Activated T-helper 17 cell treated with anti-CD3 and anti-CD28 coated beads, Interleukin-2, amount 50 U/mL, for 72 hours (primary cell): ENCODE measurements at regions not wholly inside any gene's neighbourhood (a gene's known extent, or its start where the extent isn't known, plus 50 kb on each side); places are given as distances from the start of the nearest gene placed in this dataset.

Experiments used
- ATAC-seq: fragments of 150-1000 bp; cut with Tn5 transposase; replicated peaks from 2 replicates; pipeline ENCODE4 v1.10.0; 2021; ENCODE audit warnings: mild to moderate bottlenecking, moderate library complexity
- H3K27ac Mint-ChIP-seq: one replicate; pipeline ENCODE4 v1.8.0; 2022; ENCODE audit warnings: mixed read lengths
- H3K27me3 Mint-ChIP-seq: one replicate; pipeline ENCODE4 v1.8.0; 2022; ENCODE audit warnings: mixed read lengths
- H3K36me3 Mint-ChIP-seq: one replicate; pipeline ENCODE4 v1.8.0; 2022; ENCODE audit warnings: low read depth, mild to moderate bottlenecking, mixed read lengths
- H3K4me1 Mint-ChIP-seq: one replicate; pipeline ENCODE4 v1.8.0; 2022; ENCODE audit warnings: mixed read lengths
- H3K4me3 Mint-ChIP-seq: one replicate; pipeline ENCODE4 v1.8.0; 2022; ENCODE audit warnings: mild to moderate bottlenecking, mixed read lengths
- H3K9me3 Mint-ChIP-seq: one replicate; pipeline ENCODE4 v1.8.0; 2022; ENCODE audit warnings: mixed read lengths

DNA sequence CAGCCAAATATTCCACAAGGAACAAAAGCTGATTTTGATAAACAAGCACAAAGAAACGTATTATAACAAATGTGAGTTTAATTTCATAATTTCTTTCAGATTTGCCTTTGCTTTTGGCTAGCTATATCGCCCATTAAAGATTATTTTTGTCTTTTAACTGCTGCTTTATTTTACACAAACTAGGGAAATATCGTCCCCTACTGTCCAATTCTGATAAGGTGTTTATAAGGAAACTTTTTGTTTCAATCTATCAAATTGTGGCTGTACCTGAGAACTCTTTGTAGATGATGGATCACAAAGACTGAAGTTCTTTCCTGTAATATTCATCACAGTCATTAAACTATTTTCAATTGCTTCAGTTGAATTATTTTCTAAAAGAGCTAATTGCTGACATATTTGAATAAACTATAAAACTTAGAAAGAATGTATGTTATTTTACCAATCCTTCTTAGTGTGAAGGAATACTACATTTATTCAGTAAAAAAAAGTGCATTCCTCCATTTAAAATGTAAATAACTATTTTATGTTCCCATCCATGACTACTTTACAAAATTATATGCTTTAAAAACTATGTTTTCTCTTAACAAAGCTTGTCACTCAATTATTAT, 431.3 kb upstream of the ITGA1 start:
- no peaks in the 10 kb centered on the region for H3K36me3 Mint-ChIP-seq
- H3K4me3 Mint-ChIP-seq = no peak overlapping the region
- no peaks in the 10 kb centered on the region for H3K9me3 Mint-ChIP-seq
- H3K27ac Mint-ChIP-seq = no peak overlapping the region
- H3K4me1 Mint-ChIP-seq = no peaks in the 10 kb centered on the region
- no peaks in the 10 kb centered on the region for H3K27me3 Mint-ChIP-seq
- no peak for ATAC-seq

DNA sequence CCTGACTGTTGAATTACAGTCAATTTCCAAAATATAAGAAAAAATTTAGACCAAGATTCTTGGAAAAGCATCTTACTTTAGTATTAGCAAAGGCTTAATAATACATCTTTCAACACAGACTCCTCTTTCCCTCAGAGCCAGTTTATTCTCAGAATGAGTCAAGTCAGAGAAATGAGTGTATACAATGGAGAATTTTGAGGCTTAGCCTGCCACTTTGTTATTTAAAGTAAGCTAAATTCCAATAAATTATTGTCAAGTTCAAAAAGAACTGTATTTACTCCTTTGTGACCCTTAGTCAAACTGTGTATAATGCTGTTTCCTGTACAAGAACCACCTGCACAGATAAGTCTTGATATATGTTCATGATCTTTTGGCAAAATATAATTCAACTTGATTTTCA, 428.5 kb upstream of the ITGA1 start:
- Mint-ChIP-seq H3K27ac (no peak overlapping the region), H3K9me3 (no peaks in the 10 kb centered on the region), H3K36me3 (no peaks in the 10 kb centered on the region), H3K27me3 (no peaks in the 10 kb centered on the region), H3K4me1 (no peaks in the 10 kb centered on the region), H3K4me3 (no peak overlapping the region)
- ATAC-seq = no peak

GRCh38 chr5:52360985-52361384, 426.7 kb upstream of the ITGA1 start:
- Mint-ChIP-seq H3K36me3 (no peaks in the 10 kb centered on the region), H3K4me3 (no peak overlapping the region), H3K27ac (no peak overlapping the region), H3K9me3 (no peaks in the 10 kb centered on the region), H3K4me1 (no peaks in the 10 kb centered on the region), H3K27me3 (no peaks in the 10 kb centered on the region)
- no peak for ATAC-seq

GRCh38 chr5:52374286-52374685, 413.4 kb upstream of the ITGA1 start:
- Mint-ChIP-seq H3K4me1 (no peaks in the 10 kb centered on the region), H3K4me3 (no peak overlapping the region), H3K9me3 (no peaks in the 10 kb centered on the region), H3K27ac (no peak overlapping the region), H3K36me3 (no peaks in the 10 kb centered on the region), H3K27me3 (no peaks in the 10 kb centered on the region)
- ATAC-seq = no peak

- Mint-ChIP-seq H3K4me3 (no peak overlapping the region), H3K36me3 (no peaks in the 10 kb centered on the region), H3K4me1 (no peaks in the 10 kb centered on the region), H3K27me3 (no peaks in the 10 kb centered on the region), H3K9me3 (no peaks in the 10 kb centered on the region), H3K27ac (no peak overlapping the region)
- ATAC-seq = no peak
These were observed 411.7 kb upstream of the ITGA1 start for GRCh38 chr5:52375969-52376368.

GRCh38 chr5:52376592-52376991, 411.1 kb upstream of the ITGA1 start:
- no peak for ATAC-seq
- Mint-ChIP-seq H3K36me3 (no peaks in the 10 kb centered on the region), H3K27ac (no peak overlapping the region), H3K4me3 (no peak overlapping the region), H3K27me3 (no peaks in the 10 kb centered on the region), H3K9me3 (no peaks in the 10 kb centered on the region), H3K4me1 (no peaks in the 10 kb centered on the region)

GRCh38 chr5:52378237-52378636, 409.5 kb upstream of the ITGA1 start:
- no peaks in the 10 kb centered on the region for H3K4me1 Mint-ChIP-seq
- ATAC-seq = no peak
- H3K36me3 Mint-ChIP-seq = no peaks in the 10 kb centered on the region
- no peak overlapping the region for H3K27ac Mint-ChIP-seq
- H3K27me3 Mint-ChIP-seq = no peaks in the 10 kb centered on the region
- no peaks in the 10 kb centered on the region for H3K9me3 Mint-ChIP-seq
- no peak overlapping the region for H3K4me3 Mint-ChIP-seq

DNA sequence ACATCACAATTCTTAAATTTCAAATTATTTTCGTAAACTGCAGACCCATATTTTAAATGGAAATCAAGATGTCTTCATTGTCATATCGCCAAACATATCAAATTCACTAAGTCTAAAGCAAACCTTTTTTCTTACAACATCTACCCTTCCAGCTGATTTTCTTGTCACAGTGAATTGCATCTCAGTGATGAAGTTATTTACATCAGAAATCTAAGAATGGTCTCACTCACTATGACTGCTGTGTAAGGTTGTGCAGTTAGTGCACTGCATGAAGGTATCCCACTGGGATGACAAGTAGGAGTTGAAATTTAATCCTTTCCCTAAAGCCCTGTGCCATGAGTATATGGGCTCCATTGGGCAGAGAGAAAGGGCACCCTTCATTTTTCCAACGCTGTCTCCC, 399.4 kb upstream of the ITGA1 start:
- ATAC-seq = no peak
- no peaks in the 10 kb centered on the region for H3K4me1 Mint-ChIP-seq
- H3K36me3 Mint-ChIP-seq = no peaks in the 10 kb centered on the region
- H3K27ac Mint-ChIP-seq = no peak overlapping the region
- H3K27me3 Mint-ChIP-seq = peaks cover 4% of the 10 kb centered on the region
- H3K9me3 Mint-ChIP-seq = no peaks in the 10 kb centered on the region
- no peak overlapping the region for H3K4me3 Mint-ChIP-seq

GRCh38 chr5:52392321-52392720, 395.4 kb upstream of the ITGA1 start:
- Mint-ChIP-seq H3K9me3 (no peaks in the 10 kb centered on the region), H3K27ac (no peak overlapping the region), H3K4me1 (no peaks in the 10 kb centered on the region), H3K27me3 (no peaks in the 10 kb centered on the region), H3K36me3 (no peaks in the 10 kb centered on the region), H3K4me3 (no peak overlapping the region)
- ATAC-seq = no peak

DNA sequence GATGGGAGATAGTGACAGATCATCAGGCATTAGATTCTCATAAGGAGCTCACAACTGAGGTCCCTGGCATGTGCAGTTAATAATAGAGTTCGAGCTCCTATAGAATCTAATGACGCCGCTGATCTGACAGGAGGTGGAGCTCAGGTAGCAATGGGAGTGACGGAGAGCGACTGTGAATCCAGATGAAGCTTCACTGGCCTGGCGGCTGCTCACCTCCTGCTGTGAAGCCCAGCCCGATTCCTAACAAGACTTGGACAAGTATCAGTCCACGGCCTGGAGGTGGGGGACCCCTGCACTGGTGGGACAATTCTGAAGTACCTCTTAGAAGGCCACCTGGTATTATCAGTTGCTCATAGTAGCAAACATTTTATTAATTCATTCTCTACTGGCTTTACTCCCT, 377.9 kb upstream of the ITGA1 start:
- no peaks in the 10 kb centered on the region for H3K9me3 Mint-ChIP-seq
- H3K27ac Mint-ChIP-seq = no peak overlapping the region

DNA sequence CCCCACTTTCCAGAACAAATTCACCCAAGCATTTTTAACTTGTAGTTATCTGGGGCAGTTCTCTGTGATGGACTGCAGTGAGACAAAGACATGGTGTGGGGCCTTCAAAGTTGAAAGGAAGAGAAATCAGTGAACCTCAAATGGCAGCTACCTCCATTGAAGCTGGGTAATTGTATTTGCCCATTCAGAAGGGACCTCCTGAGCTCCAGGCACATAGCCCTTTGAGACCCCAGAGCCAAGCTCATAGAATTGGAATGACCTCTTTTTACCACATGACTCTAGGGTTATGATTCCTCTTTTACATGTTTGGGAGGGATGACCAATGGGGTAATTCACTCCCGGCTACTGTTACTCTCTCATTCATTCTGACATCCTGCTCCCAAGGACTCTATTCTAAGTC, 368.4 kb upstream of the ITGA1 start:
- Mint-ChIP-seq H3K9me3 (no peaks in the 10 kb centered on the region), H3K27ac (no peak overlapping the region), H3K4me3 (no peak overlapping the region), H3K4me1 (no peaks in the 10 kb centered on the region), H3K36me3 (no peaks in the 10 kb centered on the region), H3K27me3 (peaks cover 4% of the 10 kb centered on the region)
- ATAC-seq = no peak

More for the DNA sequence above, 377.9 kb upstream of the ITGA1 start:
- no peaks in the 10 kb centered on the region for H3K36me3 Mint-ChIP-seq
- H3K27me3 Mint-ChIP-seq = no peaks in the 10 kb centered on the region
- no peak overlapping the region for H3K4me3 Mint-ChIP-seq
- H3K4me1 Mint-ChIP-seq = no peaks in the 10 kb centered on the region
- no peak for ATAC-seq

DNA sequence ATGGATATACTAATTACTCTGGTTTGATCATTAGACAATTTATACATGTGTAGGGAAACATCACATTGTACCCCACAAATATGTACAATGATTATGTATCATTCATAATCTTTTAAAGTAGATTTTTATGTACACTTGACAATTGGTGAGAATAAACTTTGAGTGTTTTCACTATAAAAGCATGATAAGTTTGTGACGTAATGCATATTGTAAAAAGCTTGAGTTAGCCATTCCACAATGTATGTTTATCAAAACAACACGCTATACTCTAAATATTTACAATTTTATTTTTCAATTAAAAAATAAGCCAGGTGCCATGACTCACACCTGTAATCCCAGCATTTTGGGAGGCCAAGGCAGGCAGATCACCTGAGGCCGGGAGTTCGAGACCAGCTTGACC, 360.1 kb upstream of the ITGA1 start:
- Mint-ChIP-seq H3K4me1 (no peaks in the 10 kb centered on the region), H3K9me3 (peaks cover 7% of the 10 kb centered on the region), H3K27me3 (peaks cover 9% of the 10 kb centered on the region), H3K4me3 (no peak overlapping the region), H3K27ac (no peak overlapping the region), H3K36me3 (no peaks in the 10 kb centered on the region)
- ATAC-seq = no peak

- ATAC-seq = no peak
- Mint-ChIP-seq H3K4me1 (no peaks in the 10 kb centered on the region), H3K9me3 (peaks cover 7% of the 10 kb centered on the region), H3K27me3 (peaks cover 9% of the 10 kb centered on the region), H3K4me3 (no peak overlapping the region), H3K36me3 (no peaks in the 10 kb centered on the region), H3K27ac (no peak overlapping the region)
These were observed 358.7 kb upstream of the ITGA1 start for GRCh38 chr5:52428977-52429489.

GRCh38 chr5:52441768-52442167, 345.9 kb upstream of the ITGA1 start:
- Mint-ChIP-seq H3K36me3 (no peaks in the 10 kb centered on the region), H3K4me3 (no peak overlapping the region), H3K27me3 (peaks cover 3% of the 10 kb centered on the region), H3K27ac (no peak overlapping the region), H3K4me1 (no peaks in the 10 kb centered on the region), H3K9me3 (peaks cover 3% of the 10 kb centered on the region)
- no peak for ATAC-seq

DNA sequence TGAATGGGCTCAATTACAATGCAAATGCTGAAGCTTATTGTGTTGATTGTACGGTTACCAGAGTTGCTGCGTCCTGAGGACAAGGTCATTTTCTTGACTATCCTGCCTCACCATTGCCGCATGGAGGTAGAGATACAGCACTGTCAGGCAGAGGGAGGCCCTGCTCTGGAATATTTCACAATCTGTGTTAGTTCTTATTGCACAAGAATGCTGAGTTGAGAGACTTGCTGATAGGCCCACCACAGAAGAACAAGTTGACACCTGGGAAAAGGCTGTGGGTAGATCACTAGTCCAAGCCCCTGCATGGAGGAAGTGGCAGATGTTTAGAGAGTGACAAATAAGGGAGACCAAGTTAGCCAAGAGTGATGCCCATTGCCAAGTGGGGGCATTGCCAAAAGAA, 344.5 kb upstream of the ITGA1 start:
- no peaks in the 10 kb centered on the region for H3K4me1 Mint-ChIP-seq
- H3K4me3 Mint-ChIP-seq = no peak overlapping the region
- H3K27me3 Mint-ChIP-seq = no peaks in the 10 kb centered on the region
- no peak overlapping the region for H3K27ac Mint-ChIP-seq
- no peaks in the 10 kb centered on the region for H3K36me3 Mint-ChIP-seq
- no peak for ATAC-seq
- H3K9me3 Mint-ChIP-seq = peaks cover 3% of the 10 kb centered on the region

DNA sequence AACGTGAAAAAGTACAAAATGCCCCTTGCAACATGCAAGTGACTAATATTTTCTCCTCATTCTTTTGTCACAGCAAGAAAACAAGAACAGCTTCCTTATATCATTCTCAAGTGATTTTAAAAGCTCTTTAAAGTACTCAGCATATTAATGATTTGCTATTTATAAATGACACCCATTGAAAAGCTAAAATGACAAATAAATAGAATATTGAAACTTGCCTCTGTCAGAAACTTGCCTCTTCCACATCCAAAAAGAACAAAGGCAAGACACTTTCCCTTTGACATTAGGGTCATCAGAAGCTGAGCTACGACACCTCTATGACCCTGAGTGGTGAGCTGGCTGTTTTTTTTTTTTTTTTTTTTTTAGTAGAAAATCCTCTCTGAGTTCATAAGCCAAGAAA, 339.6 kb upstream of the ITGA1 start:
- Mint-ChIP-seq H3K27me3 (no peaks in the 10 kb centered on the region), H3K4me1 (no peaks in the 10 kb centered on the region), H3K4me3 (no peak overlapping the region), H3K9me3 (no peaks in the 10 kb centered on the region), H3K27ac (no peak overlapping the region), H3K36me3 (no peaks in the 10 kb centered on the region)
- no peak for ATAC-seq
